GM23338 (cell line): ENCODE measurements at regions not wholly inside any gene's neighbourhood (a gene's known extent, or its start where the extent isn't known, plus 50 kb on each side); places are given as distances from the start of the nearest gene placed in this dataset.

Experiments
- CREB1 ChIP-seq: fragments of 250-450 bp; sonication (Bioruptor Pico); IDR thresholded peaks from 2 replicates; pipeline ENCODE4 v1.5.0; 2020; ENCODE audit warnings: low read depth, mild to moderate bottlenecking, moderate library complexity
- EZH2 ChIP-seq: fragments of 200-600 bp; sonication (generic); IDR thresholded peaks from one replicate; pipeline ENCODE4 v1.8.0; 2017; ENCODE audit warnings: antibody characterized with exemption, mild to moderate bottlenecking, low read depth; ENCODE audit not compliant: unreplicated experiment
- EZH2phosphoT487 ChIP-seq: fragments of 200-600 bp; sonication (generic); IDR thresholded peaks from one replicate; pipeline ENCODE4 v1.8.1; 2018; ENCODE audit warnings: antibody characterized with exemption; ENCODE audit not compliant: unreplicated experiment
- JUNB ChIP-seq: IDR thresholded peaks from one replicate; pipeline ENCODE4 v1.6.1; 2016; ENCODE audit warnings: antibody characterized with exemption; ENCODE audit not compliant: unreplicated experiment
- POLR2AphosphoS5 ChIP-seq: IDR thresholded peaks from 2 replicates; pipeline ENCODE4 v1.6.1; 2016; ENCODE audit warnings: antibody characterized with exemption, low read depth
- STAT1 ChIP-seq: IDR thresholded peaks from one replicate; pipeline ENCODE4 v1.6.1; 2016; ENCODE audit warnings: antibody characterized with exemption; ENCODE audit not compliant: unreplicated experiment
- ZNF114 ChIP-seq: fragments of 250-450 bp; sonication (Bioruptor Pico); IDR thresholded peaks from 2 replicates; pipeline ENCODE4 v1.5.0; 2020; ENCODE audit warnings: mild to moderate bottlenecking, moderate library complexity
- ZNF331 ChIP-seq: fragments of 250-450 bp; sonication (Bioruptor Pico); IDR thresholded peaks from 2 replicates; pipeline ENCODE4 v1.5.0; 2020; ENCODE audit warnings: low read depth, mild to moderate bottlenecking, moderate library complexity
- TF ChIP-seq, protein P1 (sequence below), 2 experiments: fragments of 200-600 bp in 1 of 2; sonication (generic) in 1 of 2; conservative IDR thresholded peaks; 2 replicates each; pipeline versions ENCODE4 v1.5.1 to v1.6.1; 2016 to 2017; ENCODE audit warnings: antibody characterized with exemption in 2 of 2, low read depth in 2 of 2, mild to moderate bottlenecking in 2 of 2, moderate library complexity in 1 of 2
- TF ChIP-seq, protein P2 (sequence below): IDR thresholded peaks from one replicate; pipeline ENCODE4 v1.6.1; 2018; ENCODE audit warnings: antibody characterized with exemption; ENCODE audit not compliant: unreplicated experiment
- TF ChIP-seq, protein P3 (sequence below): fragments of 250-450 bp; sonication (Bioruptor Pico); IDR thresholded peaks from 2 replicates; pipeline ENCODE4 v1.5.0; 2020; ENCODE audit warnings: mild to moderate bottlenecking, moderate library complexity
- TF ChIP-seq, protein P4 (sequence below): IDR thresholded peaks from 2 replicates; pipeline ENCODE4 v1.6.1; 2016; ENCODE audit warnings: antibody characterized with exemption

DNA sequence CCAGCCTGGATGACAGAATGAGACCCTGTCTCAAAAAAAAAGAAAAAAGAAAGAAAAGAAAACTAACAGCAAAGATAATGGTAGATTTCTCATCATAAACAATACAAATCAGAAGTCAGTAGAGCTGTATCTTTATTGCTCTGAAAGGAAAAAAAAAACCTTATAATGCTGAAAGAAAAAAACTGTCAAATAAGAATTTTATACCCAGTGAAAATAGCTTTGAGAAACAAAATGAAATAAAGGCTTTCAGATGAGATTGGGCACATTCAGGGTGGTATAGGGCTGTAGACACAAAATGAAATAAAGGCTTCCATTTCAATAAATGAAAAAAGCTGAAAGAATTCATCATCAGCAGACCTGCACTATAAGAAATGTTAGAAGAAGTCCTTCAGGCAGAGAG, 105.0 kb upstream of the FOXN3 start:
- TF ChIP-seq, protein P1, sequence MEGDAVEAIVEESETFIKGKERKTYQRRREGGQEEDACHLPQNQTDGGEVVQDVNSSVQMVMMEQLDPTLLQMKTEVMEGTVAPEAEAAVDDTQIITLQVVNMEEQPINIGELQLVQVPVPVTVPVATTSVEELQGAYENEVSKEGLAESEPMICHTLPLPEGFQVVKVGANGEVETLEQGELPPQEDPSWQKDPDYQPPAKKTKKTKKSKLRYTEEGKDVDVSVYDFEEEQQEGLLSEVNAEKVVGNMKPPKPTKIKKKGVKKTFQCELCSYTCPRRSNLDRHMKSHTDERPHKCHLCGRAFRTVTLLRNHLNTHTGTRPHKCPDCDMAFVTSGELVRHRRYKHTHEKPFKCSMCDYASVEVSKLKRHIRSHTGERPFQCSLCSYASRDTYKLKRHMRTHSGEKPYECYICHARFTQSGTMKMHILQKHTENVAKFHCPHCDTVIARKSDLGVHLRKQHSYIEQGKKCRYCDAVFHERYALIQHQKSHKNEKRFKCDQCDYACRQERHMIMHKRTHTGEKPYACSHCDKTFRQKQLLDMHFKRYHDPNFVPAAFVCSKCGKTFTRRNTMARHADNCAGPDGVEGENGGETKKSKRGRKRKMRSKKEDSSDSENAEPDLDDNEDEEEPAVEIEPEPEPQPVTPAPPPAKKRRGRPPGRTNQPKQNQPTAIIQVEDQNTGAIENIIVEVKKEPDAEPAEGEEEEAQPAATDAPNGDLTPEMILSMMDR (conservative IDR thresholded peaks at IDR 0.05; ENCODE audit: low read depth in 2 of 2): no peak
- TF ChIP-seq EZH2 (no peak), EZH2phosphoT487 (no peak), POLR2AphosphoS5 (no peak), JUNB (no peak), ZNF331 (CRISPR knock-in tag) (no peak), CREB1 (CRISPR knock-in tag) (no peak), STAT1 (no peak), ZNF114 (CRISPR knock-in tag) (no peak)
- TF ChIP-seq, protein P2, sequence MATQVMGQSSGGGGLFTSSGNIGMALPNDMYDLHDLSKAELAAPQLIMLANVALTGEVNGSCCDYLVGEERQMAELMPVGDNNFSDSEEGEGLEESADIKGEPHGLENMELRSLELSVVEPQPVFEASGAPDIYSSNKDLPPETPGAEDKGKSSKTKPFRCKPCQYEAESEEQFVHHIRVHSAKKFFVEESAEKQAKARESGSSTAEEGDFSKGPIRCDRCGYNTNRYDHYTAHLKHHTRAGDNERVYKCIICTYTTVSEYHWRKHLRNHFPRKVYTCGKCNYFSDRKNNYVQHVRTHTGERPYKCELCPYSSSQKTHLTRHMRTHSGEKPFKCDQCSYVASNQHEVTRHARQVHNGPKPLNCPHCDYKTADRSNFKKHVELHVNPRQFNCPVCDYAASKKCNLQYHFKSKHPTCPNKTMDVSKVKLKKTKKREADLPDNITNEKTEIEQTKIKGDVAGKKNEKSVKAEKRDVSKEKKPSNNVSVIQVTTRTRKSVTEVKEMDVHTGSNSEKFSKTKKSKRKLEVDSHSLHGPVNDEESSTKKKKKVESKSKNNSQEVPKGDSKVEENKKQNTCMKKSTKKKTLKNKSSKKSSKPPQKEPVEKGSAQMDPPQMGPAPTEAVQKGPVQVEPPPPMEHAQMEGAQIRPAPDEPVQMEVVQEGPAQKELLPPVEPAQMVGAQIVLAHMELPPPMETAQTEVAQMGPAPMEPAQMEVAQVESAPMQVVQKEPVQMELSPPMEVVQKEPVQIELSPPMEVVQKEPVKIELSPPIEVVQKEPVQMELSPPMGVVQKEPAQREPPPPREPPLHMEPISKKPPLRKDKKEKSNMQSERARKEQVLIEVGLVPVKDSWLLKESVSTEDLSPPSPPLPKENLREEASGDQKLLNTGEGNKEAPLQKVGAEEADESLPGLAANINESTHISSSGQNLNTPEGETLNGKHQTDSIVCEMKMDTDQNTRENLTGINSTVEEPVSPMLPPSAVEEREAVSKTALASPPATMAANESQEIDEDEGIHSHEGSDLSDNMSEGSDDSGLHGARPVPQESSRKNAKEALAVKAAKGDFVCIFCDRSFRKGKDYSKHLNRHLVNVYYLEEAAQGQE: no peak
- TF ChIP-seq, protein P3, sequence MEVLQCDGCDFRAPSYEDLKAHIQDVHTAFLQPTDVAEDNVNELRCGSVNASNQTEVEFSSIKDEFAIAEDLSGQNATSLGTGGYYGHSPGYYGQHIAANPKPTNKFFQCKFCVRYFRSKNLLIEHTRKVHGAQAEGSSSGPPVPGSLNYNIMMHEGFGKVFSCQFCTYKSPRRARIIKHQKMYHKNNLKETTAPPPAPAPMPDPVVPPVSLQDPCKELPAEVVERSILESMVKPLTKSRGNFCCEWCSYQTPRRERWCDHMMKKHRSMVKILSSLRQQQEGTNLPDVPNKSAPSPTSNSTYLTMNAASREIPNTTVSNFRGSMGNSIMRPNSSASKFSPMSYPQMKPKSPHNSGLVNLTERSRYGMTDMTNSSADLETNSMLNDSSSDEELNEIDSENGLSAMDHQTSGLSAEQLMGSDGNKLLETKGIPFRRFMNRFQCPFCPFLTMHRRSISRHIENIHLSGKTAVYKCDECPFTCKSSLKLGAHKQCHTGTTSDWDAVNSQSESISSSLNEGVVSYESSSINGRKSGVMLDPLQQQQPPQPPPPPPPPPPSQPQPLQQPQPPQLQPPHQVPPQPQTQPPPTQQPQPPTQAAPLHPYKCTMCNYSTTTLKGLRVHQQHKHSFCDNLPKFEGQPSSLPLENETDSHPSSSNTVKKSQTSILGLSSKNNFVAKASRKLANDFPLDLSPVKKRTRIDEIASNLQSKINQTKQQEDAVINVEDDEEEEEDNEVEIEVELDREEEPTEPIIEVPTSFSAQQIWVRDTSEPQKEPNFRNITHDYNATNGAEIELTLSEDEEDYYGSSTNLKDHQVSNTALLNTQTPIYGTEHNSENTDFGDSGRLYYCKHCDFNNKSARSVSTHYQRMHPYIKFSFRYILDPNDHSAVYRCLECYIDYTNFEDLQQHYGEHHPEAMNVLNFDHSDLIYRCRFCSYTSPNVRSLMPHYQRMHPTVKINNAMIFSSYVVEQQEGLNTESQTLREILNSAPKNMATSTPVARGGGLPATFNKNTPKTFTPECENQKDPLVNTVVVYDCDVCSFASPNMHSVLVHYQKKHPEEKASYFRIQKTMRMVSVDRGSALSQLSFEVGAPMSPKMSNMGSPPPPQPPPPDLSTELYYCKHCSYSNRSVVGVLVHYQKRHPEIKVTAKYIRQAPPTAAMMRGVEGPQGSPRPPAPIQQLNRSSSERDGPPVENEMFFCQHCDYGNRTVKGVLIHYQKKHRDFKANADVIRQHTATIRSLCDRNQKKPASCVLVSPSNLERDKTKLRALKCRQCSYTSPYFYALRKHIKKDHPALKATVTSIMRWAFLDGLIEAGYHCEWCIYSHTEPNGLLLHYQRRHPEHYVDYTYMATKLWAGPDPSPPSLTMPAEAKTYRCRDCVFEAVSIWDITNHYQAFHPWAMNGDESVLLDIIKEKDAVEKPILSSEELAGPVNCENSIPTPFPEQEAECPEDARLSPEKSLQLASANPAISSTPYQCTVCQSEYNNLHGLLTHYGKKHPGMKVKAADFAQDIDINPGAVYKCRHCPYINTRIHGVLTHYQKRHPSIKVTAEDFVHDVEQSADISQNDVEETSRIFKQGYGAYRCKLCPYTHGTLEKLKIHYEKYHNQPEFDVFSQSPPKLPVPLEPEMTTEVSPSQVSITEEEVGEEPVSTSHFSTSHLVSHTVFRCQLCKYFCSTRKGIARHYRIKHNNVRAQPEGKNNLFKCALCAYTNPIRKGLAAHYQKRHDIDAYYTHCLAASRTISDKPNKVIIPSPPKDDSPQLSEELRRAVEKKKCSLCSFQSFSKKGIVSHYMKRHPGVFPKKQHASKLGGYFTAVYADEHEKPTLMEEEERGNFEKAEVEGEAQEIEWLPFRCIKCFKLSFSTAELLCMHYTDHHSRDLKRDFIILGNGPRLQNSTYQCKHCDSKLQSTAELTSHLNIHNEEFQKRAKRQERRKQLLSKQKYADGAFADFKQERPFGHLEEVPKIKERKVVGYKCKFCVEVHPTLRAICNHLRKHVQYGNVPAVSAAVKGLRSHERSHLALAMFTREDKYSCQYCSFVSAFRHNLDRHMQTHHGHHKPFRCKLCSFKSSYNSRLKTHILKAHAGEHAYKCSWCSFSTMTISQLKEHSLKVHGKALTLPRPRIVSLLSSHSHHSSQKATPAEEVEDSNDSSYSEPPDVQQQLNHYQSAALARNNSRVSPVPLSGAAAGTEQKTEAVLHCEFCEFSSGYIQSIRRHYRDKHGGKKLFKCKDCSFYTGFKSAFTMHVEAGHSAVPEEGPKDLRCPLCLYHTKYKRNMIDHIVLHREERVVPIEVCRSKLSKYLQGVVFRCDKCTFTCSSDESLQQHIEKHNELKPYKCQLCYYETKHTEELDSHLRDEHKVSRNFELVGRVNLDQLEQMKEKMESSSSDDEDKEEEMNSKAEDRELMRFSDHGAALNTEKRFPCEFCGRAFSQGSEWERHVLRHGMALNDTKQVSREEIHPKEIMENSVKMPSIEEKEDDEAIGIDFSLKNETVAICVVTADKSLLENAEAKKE (CRISPR knock-in tag): no peak
- TF ChIP-seq, protein P4, sequence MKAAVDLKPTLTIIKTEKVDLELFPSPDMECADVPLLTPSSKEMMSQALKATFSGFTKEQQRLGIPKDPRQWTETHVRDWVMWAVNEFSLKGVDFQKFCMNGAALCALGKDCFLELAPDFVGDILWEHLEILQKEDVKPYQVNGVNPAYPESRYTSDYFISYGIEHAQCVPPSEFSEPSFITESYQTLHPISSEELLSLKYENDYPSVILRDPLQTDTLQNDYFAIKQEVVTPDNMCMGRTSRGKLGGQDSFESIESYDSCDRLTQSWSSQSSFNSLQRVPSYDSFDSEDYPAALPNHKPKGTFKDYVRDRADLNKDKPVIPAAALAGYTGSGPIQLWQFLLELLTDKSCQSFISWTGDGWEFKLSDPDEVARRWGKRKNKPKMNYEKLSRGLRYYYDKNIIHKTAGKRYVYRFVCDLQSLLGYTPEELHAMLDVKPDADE: no peak
